ENCODE measurements at regions not wholly inside any gene's neighbourhood (a gene's known extent, or its start where the extent isn't known, plus 50 kb on each side); places are given as distances from the start of the nearest gene placed in this dataset.

- CTCF ChIA-PET = interaction anchor here (0.6 kb wide), 1 partner anchor 1789 kb away, joined by 4 read pairs; no protein-coding TSS in a partner anchor
These were observed 425.5 kb upstream of the CDH2 start for GRCh38 chr18:28602391-28602790.

DNA sequence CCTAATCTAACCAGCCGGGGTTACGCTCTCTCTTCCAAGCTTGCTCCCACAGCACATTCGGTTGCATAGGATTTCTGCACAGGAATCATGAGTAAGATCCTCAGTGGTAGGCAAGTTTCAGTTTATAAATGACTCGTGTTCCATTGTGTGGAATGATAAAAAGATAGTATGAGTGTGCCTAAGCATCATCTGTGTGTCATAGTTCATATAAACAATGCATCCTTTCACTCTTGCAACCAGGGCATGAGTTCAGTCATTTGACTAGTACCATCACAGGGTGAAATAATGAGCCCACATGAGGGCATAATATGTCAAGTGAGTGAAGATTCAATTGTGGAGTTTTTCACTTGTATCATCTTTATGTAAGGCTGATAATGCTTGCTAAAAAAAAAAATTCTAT, 417.1 kb upstream of the CDH2 start:
- H3K36me3 ChIP-seq (ENCODE audit: control insufficient read depth in 2 of 2, insufficient read depth in 1 of 2, low read length in 2 of 2) = no peaks in the 10 kb centered on the region
- ChIA-PET CTCF (interaction anchor here (0.7 kb wide), 1 partner anchor 225 kb away, joined by 3 read pairs; no protein-coding TSS in a partner anchor), POLR2A (interaction anchor here (0.7 kb wide), 1 partner anchor 203 kb away, joined by 3 read pairs; no protein-coding TSS in a partner anchor)
- H3K27ac ChIP-seq (ENCODE audit: extremely low read depth, low read depth, low read length) = no peak overlapping the region
- H3K9me3 ChIP-seq (ENCODE audit: control insufficient read depth, insufficient read depth, low read depth, low read length) = no peaks in the 10 kb centered on the region
- H3K4me1 ChIP-seq (ENCODE audit: control insufficient read depth, insufficient read depth, low read length) = no peaks in the 10 kb centered on the region
- no peak for TF ChIP-seq ZNF76 (tag by site-specific recombination; IDR thresholded peaks at IDR 0.05; ENCODE audit: borderline replicate concordance, low read depth)
- H3K4me3 ChIP-seq (ENCODE audit: low read depth, low read length) = no peak overlapping the region

More at GRCh38 chr18:28602391-28602790, 425.5 kb upstream of the CDH2 start:
- TF ChIP-seq ZNF26 (tag by site-specific recombination; IDR thresholded peaks at IDR 0.05) = no peak
- TF ChIP-seq ZNF354C (tag by site-specific recombination; IDR thresholded peaks at IDR 0.05; ENCODE audit: borderline replicate concordance, low read depth) = no peak
- TF ChIP-seq ZNF23 (tag by site-specific recombination; IDR thresholded peaks at IDR 0.05; ENCODE audit: borderline replicate concordance) = no peak
- no peak for TF ChIP-seq GLIS2 (tag by site-specific recombination; IDR thresholded peaks at IDR 0.05)
- TF ChIP-seq ZNF473 (tag by site-specific recombination; IDR thresholded peaks at IDR 0.05) = no peak
- no peak for TF ChIP-seq ZNF391 (tag by site-specific recombination; IDR thresholded peaks at IDR 0.05; ENCODE audit: borderline replicate concordance, low read depth)
- no peak for TF ChIP-seq ZBTB6 (tag by site-specific recombination; IDR thresholded peaks at IDR 0.05)
- TF ChIP-seq MEIS1 (CRISPR knock-in tag; IDR thresholded peaks at IDR 0.05; ENCODE audit: borderline replicate concordance) = no peak
- TF ChIP-seq, protein P1, sequence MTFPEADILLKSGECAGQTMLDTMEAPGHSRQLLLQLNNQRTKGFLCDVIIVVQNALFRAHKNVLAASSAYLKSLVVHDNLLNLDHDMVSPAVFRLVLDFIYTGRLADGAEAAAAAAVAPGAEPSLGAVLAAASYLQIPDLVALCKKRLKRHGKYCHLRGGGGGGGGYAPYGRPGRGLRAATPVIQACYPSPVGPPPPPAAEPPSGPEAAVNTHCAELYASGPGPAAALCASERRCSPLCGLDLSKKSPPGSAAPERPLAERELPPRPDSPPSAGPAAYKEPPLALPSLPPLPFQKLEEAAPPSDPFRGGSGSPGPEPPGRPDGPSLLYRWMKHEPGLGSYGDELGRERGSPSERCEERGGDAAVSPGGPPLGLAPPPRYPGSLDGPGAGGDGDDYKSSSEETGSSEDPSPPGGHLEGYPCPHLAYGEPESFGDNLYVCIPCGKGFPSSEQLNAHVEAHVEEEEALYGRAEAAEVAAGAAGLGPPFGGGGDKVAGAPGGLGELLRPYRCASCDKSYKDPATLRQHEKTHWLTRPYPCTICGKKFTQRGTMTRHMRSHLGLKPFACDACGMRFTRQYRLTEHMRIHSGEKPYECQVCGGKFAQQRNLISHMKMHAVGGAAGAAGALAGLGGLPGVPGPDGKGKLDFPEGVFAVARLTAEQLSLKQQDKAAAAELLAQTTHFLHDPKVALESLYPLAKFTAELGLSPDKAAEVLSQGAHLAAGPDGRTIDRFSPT (tag by site-specific recombination; IDR thresholded peaks at IDR 0.05) = no peak
- TF ChIP-seq ZNF596 (tag by site-specific recombination; IDR thresholded peaks at IDR 0.05) = no peak
- no peak for TF ChIP-seq ZBTB21 (tag by site-specific recombination; IDR thresholded peaks at IDR 0.05)
- TF ChIP-seq, protein P2, sequence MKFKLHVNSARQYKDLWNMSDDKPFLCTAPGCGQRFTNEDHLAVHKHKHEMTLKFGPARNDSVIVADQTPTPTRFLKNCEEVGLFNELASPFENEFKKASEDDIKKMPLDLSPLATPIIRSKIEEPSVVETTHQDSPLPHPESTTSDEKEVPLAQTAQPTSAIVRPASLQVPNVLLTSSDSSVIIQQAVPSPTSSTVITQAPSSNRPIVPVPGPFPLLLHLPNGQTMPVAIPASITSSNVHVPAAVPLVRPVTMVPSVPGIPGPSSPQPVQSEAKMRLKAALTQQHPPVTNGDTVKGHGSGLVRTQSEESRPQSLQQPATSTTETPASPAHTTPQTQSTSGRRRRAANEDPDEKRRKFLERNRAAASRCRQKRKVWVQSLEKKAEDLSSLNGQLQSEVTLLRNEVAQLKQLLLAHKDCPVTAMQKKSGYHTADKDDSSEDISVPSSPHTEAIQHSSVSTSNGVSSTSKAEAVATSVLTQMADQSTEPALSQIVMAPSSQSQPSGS (tag by site-specific recombination; IDR thresholded peaks at IDR 0.05; ENCODE audit: low read depth) = no peak
- no peak for TF ChIP-seq ZEB2 (tag by site-specific recombination; IDR thresholded peaks at IDR 0.05)
- no peak for TF ChIP-seq ZNF19 (tag by site-specific recombination; IDR thresholded peaks at IDR 0.05; ENCODE audit: low read depth)
- TF ChIP-seq ZNF792 (tag by site-specific recombination; IDR thresholded peaks at IDR 0.05) = no peak
- no peak for TF ChIP-seq ZNF341 (tag by site-specific recombination; IDR thresholded peaks at IDR 0.05; ENCODE audit: low read depth)
- no peak for TF ChIP-seq ZNF394 (tag by site-specific recombination; IDR thresholded peaks at IDR 0.05; ENCODE audit: borderline replicate concordance)
- TF ChIP-seq SP7 (tag by site-specific recombination; IDR thresholded peaks at IDR 0.05) = no peak
- TF ChIP-seq ZNF624 (tag by site-specific recombination; IDR thresholded peaks at IDR 0.05) = no peak
- H3K4me3 ChIP-seq (ENCODE audit: low read depth, low read length) = no peak overlapping the region
- H3K9me3 ChIP-seq (ENCODE audit: control insufficient read depth, insufficient read depth, low read depth, low read length) = no peaks in the 10 kb centered on the region
- no peak overlapping the region for H3K27ac ChIP-seq (ENCODE audit: extremely low read depth, low read depth, low read length)
- POLR2A ChIA-PET = no interaction called here
- no peaks in the 10 kb centered on the region for H3K36me3 ChIP-seq (ENCODE audit: control insufficient read depth in 2 of 2, insufficient read depth in 1 of 2, low read length in 2 of 2)
- no peaks in the 10 kb centered on the region for H3K4me1 ChIP-seq (ENCODE audit: control insufficient read depth, insufficient read depth, low read length)
